T follicular helper cell (primary cell): ENCODE measurements at regions not wholly inside any gene's neighbourhood (a gene's known extent, or its start where the extent isn't known, plus 50 kb on each side); places are given as distances from the start of the nearest gene placed in this dataset.
"Not testable (repeated sequence)": the region's sequence is repeated elsewhere in the genome, so short reads cannot be mapped to it uniquely, and the experiment has no call there.

Source experiments
- DNase-seq: peaks from one replicate; pipeline ENCODE4 v3.0.0-alpha.2; 2020; ENCODE audit warnings: low read depth

GRCh38 chr3:153752405-153753027, 368.7 kb upstream of the ARHGEF26 start:
- DNase-seq, result no peak

DNA sequence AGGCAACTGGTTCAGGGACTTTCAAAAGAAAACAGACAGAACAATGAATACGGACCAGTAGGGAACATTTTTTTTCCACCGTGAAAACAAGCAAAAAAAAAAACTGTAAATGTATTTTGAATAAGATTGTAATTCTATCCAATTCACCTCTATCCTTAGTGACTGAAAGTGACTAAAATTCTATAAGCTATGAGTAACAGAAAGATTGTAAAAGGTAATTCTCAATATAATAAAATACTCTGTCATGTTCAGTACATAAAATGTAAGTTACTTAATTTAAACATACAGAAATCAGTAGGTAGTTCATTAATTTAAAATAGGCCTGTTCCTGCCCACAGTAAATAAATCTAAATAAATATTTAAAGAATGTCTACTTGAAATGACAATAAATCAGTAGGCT, 368.2 kb upstream of the ARHGEF26 start:
- no peak for DNase-seq

GRCh38 chr3:153756816-153757215, 364.4 kb upstream of the ARHGEF26 start:
- DNase-seq, result no peak

GRCh38 chr3:153757839-153758238, 363.4 kb upstream of the ARHGEF26 start:
- no peak for DNase-seq

DNA sequence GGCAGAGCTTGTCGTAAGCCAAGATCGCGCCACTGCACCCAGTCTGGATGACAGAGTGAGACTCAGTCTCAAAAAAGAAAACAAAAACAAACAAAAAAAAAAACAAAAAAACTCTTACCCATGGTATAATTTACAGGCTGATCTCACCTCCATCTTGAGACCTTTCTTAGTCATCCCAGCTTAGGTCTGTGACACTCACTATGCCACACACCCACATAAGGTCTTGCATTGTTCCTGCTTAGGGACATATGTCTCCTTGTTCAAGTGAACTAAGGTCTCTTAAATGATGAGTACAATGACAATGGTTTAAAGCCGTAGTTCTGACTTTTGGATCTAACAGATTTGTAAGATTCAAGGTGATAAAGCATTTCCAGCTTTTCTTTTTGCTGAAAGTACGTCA, 360.2 kb upstream of the ARHGEF26 start:
- no peak for DNase-seq

- DNase-seq, result no peak
These were observed 358.6 kb upstream of the ARHGEF26 start for GRCh38 chr3:153762411-153763235.

DNA sequence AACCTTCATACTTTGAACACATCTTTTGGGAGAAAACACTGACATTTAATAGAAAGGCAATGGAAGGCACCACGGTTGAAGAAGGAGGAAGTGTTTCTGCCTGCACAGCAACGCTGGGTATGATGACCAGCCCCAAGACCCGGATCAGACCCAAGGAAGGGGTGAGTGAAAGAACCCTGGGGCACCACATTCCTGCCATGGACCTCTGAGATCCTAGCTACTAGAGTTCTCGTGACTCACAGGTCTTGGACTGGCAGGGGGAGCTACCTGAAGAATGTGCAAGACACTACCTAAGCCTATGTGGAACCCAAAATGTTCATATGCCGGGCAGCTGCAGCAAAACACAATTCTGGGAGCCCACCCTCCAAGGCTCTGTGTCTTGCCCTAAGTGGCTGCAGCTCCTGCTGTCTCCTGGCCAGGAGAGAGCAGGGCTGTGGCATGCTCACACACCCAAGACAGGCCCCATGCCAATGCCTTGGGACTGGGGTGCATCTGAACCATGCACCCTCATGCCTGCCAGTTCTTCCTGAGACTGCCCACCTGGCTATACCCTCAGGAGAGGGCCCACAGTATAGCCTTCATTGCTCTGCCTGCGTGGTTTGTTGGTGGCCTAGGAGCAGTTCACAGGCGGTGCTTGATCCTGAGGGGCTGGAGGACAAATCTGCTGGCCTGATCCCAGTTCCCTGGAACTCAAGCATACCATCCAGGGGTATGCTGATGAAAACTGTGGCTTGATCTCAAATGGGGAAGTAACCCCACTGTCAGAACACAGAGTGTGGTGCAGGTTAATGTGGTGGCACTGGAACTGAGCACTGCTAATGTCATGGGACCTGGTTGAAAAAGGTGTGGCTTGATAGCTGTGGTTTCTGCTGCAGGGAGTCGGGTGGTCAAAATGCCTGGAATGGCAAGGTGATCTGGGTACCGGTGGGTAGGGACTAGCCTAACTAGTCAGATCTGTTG, 353.3 kb upstream of the ARHGEF26 start:
- DNase-seq, result no peak

DNA sequence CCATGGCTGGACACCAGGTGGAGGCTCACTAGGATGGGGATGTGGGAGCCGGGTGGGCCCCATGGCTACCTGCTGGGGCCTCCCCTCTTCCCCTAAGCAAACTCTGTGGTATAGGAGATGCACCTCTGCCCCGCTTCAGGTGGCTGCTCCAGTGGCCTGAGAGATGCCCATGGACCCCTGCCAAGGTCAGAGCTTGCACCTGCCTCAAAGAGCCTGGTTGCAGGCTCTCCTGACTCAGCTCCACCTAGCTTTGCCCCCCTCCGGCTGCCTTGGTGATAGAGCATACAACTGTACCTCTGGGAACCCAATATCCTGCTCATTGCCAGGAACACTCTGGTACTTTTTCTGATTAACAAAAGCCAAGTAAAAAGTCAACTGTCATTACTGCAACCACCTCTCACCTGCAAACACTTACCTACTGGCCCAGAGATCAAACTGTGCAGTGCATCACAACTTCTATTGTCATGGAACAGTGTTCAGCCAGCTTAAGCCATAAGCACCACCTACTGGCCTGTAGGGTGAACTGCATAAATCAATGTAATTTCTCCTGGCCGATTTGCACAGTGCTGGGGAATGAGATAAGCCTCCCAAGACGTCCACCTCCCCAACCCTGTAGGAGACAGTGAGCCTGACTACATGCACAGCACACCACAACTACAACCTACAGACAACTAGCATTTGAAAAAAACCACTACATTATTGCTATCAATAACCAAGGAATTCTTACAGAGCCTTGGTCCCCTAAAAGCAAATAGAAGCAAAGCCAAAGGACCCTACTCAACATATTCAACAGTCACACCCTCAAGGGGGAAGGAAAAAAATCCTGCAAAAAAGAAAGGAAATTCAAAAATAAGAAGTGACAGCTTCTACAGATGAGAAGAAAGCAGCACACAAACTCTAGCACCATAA, 352.4 kb upstream of the ARHGEF26 start:
- peak; percentile 29 for DNase-seq

DNA sequence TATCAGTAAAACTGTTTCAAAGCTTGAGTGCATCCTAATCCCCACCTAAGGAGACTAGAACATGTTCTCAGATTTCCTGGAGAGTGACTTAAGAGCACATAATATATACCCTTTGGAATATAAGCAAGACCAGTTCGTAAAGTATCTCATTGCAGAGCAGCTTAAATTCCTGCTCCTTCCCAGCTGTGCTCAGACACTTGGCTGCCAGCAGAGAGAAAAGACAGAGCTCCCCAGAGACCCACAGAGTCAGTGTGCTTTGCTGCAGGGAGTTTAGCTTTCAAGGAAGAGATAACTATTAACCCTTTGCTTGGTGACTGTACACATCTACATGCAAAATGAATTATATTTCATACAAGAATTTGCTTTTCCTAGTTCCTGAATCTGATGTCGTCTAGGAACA, 338.1 kb upstream of the ARHGEF26 start:
- DNase-seq, result no peak

GRCh38 chr3:153783741-153784480, 337.3 kb upstream of the ARHGEF26 start:
- no peak for DNase-seq

DNA sequence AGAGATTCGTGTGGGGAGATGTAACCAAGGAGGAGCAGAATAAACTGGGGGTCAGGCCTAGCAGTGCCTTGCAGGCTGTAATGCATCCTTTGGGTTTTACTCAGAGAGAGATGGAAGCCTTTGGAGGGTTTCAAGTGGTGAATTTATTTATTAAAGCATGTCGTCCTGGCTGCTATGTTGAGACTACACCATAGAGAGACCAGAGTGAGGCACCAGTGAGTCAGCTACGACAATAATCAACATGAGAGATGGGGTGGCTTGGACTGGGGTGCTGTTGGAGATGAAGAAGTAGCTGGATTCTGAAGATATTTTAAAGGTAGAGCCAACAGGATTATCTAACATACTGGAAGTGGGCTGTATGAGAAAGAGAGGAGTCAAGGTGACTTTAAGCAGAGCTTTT, 335.3 kb upstream of the ARHGEF26 start:
- no peak for DNase-seq

GRCh38 chr3:153789380-153789779, 331.8 kb upstream of the ARHGEF26 start:
- no peak for DNase-seq

GRCh38 chr3:153797056-153797455, 324.1 kb upstream of the ARHGEF26 start:
- DNase-seq, result not testable (repeated sequence)

- no peak for DNase-seq
These were observed 312.1 kb upstream of the ARHGEF26 start for GRCh38 chr3:153809097-153809496.

- DNase-seq, result no peak
These were observed 302.9 kb upstream of the ARHGEF26 start for GRCh38 chr3:153818338-153818737.

GRCh38 chr3:153820035-153820434, 301.2 kb upstream of the ARHGEF26 start:
- DNase-seq, result no peak

DNA sequence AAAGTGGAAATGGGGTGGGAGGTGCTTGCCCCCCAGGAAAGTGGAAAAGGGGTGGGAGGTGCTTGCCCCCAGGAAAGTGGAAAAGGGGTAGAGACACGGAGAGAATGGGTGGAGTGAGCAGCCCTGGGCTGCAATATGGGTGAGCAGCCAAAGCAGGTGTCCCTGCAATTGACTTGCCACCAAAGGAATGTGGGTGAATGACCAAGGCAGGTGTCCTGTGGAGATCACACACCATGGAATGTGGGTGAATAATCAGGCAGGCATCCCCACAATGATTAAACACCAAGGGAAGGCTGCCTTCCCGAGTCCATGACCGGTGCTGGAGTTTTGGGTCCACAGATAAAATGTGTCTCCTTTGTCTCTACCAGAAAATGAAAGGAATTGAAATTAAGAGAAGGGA, 292.8 kb upstream of the ARHGEF26 start:
- DNase-seq, result not testable (repeated sequence)

DNA sequence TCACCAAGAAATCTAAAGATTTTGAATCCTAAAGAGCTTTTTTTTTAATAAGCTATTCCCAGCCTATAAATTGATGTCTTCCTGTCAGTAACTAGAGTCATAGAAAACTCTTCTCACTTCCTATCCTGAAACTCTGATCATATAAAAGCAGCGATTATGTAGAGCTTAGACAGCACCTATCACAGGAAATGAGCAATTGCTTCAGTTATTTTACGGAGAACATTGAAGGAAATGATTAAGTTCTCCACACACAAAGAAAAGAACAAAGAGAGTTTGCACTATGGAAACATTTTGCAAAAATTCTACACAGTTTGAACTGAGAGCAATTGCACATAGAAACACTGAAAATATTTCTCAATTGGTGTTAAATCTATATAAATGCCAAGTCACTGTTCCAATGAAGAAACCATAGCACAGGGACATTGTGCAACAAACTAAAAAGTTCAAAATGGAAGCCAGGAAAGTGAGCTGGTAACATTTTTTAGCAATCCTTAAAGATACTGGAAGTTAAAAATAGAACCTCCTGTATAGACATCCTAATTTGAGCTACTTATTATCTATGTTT, 291.5 kb upstream of the ARHGEF26 start:
- DNase-seq, result no peak

DNA sequence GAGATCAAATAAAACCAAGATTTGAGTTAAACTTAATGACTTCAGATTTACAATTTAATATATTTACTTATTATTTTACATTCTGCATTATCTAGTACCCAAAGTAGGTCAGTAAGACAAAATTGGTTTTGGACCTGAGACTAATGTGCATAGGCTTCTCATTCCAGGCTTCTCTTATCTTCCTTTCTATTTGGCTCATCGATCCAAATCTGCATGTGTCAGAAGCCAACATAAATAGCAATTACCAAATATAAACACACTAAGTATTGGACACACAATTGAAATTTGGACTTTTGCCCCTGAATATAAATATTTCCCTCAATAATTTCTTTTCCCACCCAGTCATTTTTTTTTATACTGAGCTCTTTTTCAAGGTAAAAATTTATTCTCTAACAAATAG, 290.6 kb upstream of the ARHGEF26 start:
- DNase-seq, result no peak

- no peak for DNase-seq
These were observed 285.6 kb upstream of the ARHGEF26 start for GRCh38 chr3:153835540-153835939.
